Prostate gland (tissue), 2 donors: ENCODE measurements at regions not wholly inside any gene's neighbourhood (a gene's known extent, or its start where the extent isn't known, plus 50 kb on each side); places are given as distances from the start of the nearest gene placed in this dataset.
"Not testable (repeated sequence)": the region's sequence is repeated elsewhere in the genome, so short reads cannot be mapped to it uniquely, and the experiment has no call there.

Experiments used
- DNase-seq: peaks from one replicate; pipeline ENCODE4 v3.0.0-alpha.2; 2019; ENCODE audit warnings: low spot score
- H3K27ac ChIP-seq, 2 donors: fragments of 200-600 bp; sonication (generic); 2 replicates each; pipeline ENCODE4 v1.5.1; 2017 to 2019
- H3K27me3 ChIP-seq: fragments of 200-600 bp; sonication (generic); replicated peaks from 2 replicates; pipeline ENCODE4 v1.5.1; 2019; ENCODE audit not compliant: insufficient read depth
- H3K36me3 ChIP-seq, 2 donors: fragments of 200-600 bp; sonication (generic); 1 replicate in 1 of 2; 2 replicates in 1 of 2; pipeline versions ENCODE4 v1.5.1 to v1.8.1; 2017 to 2019
- H3K4me1 ChIP-seq: fragments of 200-600 bp; sonication (generic); replicated peaks from 2 replicates; pipeline ENCODE4 v1.5.1; 2019
- H3K4me3 ChIP-seq, 2 donors: fragments of 200-600 bp; sonication (generic); 2 replicates each; pipeline ENCODE4 v1.5.1; 2017 to 2019
- H3K9me3 ChIP-seq: fragments of 200-600 bp; sonication (generic); 2 replicates; pipeline ENCODE4 v1.5.1; 2017
- CTCF ChIP-seq, 4 experiments: fragments of 200-600 bp in 2 of 4; fragments of 450-650 bp in 2 of 4; sonication (generic) in 2 of 4; IDR thresholded peaks; 1 replicate in 3 of 4; 2 replicates in 1 of 4; pipeline ENCODE4 v1.5.1; 2016 to 2019; ENCODE audit warnings: antibody characterized with exemption in 4 of 4, mild to moderate bottlenecking in 2 of 4, moderate library complexity in 2 of 4
- POLR2A ChIP-seq: fragments of 450-650 bp; IDR thresholded peaks from one replicate; pipeline ENCODE4 v1.6.1; 2016; ENCODE audit warnings: antibody characterized with exemption, mild to moderate bottlenecking
- POLR2AphosphoS5 ChIP-seq: sonication (generic); formaldehyde crosslinking; IDR thresholded peaks from one replicate; pipeline ENCODE4 v1.6.1; 2017; ENCODE audit warnings: antibody characterized with exemption
- WGBS: methylation state at CpG from one replicate; pipeline ENCODE4 v1.1.5; 2018; 5-methylcytosine and 5-hydroxymethylcytosine counted together
- intact Hi-C: fragments of 100-400 bp; cut with DNase I; formaldehyde crosslinking; loops from one replicate; pipeline ENCODE4 v1.14.2; 2022

GRCh38 chrX:94831364-94831763 is 1157.4 kb downstream of the FAM133A start:
- intact Hi-C loops = no loop called here
- Histone ChIP-seq H3K36me3 (no peaks in the 10 kb centered on the region), H3K27me3 (no peaks in the 10 kb centered on the region), H3K9me3 (no peaks in the 10 kb centered on the region), H3K4me3 (no peak overlapping the region), H3K27ac (no peak overlapping the region), H3K4me1 (no peaks in the 10 kb centered on the region)
- TF ChIP-seq POLR2A (no peak), CTCF (IDR thresholded peaks at IDR 0.05) (no peak), POLR2AphosphoS5 (no peak)
- no peak for DNase-seq

DNA sequence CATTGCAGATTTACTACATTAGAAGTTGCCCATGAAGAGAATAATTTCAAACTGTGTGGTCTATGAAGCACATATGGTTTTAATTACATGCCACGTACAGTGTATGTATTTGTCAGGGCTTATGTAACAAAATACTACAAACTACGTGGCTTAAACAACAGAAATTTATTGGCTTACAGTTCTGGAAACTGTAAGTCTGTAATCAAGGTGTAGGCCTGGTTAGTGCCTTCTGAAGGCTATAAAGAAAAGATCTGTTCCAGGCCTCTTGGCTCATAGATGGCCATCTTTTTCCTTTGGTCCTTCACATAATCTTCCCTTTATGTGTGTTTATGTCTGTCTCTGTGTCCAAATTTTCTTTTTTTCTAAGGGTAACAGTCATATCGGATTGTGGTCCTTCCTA is 1160.2 kb downstream of the FAM133A start:
- Histone ChIP-seq H3K27ac (no peak overlapping the region), H3K4me1 (no peaks in the 10 kb centered on the region), H3K4me3 (no peak overlapping the region), H3K9me3 (no peaks in the 10 kb centered on the region), H3K27me3 (no peaks in the 10 kb centered on the region), H3K36me3 (no peaks in the 10 kb centered on the region)
- intact Hi-C loops = no loop called here
- 45% methylated on average over 3 of the region's 3 CpGs for WGBS
- DNase-seq = no peak
- TF ChIP-seq CTCF (IDR thresholded peaks at IDR 0.05) (no peak), POLR2AphosphoS5 (no peak), POLR2A (no peak)

- intact Hi-C loops = no loop called here
- Histone ChIP-seq H3K4me3 (no peak overlapping the region), H3K36me3 (no peaks in the 10 kb centered on the region), H3K9me3 (no peaks in the 10 kb centered on the region), H3K27me3 (no peaks in the 10 kb centered on the region), H3K27ac (no peak overlapping the region), H3K4me1 (no peaks in the 10 kb centered on the region)
- no peak for DNase-seq
- TF ChIP-seq POLR2A = no peak
- no peak for TF ChIP-seq POLR2AphosphoS5
- TF ChIP-seq CTCF (IDR thresholded peaks at IDR 0.05) = no peak
Measured at GRCh38 chrX:94850811-94851210, 1176.8 kb downstream of the FAM133A start.

DNA sequence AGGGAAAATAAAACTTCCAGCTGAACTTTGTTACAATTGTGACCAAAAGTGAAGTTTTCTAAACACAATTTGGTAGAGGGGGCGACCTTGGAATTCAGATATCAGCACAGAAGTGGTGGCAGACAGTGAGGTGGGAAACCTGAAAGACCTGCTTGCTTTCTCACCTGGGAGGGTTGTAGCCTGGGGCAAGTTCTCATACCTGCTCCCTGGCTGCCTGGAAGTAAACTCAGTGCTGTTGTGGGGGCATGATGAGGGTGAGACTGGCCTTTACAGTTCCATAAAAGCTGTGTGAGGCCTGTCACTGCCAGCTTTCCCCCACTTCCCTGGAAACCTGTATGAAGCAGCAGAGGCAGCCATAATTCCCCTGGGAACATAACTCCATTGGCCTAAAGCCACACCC is 1180.2 kb downstream of the FAM133A start:
- intact Hi-C loops = no loop called here
- Histone ChIP-seq H3K4me3 (no peak overlapping the region), H3K4me1 (no peaks in the 10 kb centered on the region), H3K27ac (no peak overlapping the region), H3K27me3 (no peaks in the 10 kb centered on the region), H3K36me3 (no peaks in the 10 kb centered on the region), H3K9me3 (no peaks in the 10 kb centered on the region)
- TF ChIP-seq POLR2A = no peak
- TF ChIP-seq POLR2AphosphoS5 = no peak
- no peak for TF ChIP-seq CTCF (IDR thresholded peaks at IDR 0.05)
- WGBS = 17% methylated on average over 1 of the region's 1 CpG
- no peak for DNase-seq

- DNase-seq, H3K36me3 ChIP-seq, H3K4me3 ChIP-seq, H3K9me3 ChIP-seq, H3K4me1 ChIP-seq, H3K27ac ChIP-seq, H3K27me3 ChIP-seq, intact Hi-C loops: not testable (repeated sequence)
- 56% methylated on average over 5 of the region's 19 CpGs for WGBS
Measured at GRCh38 chrX:94862470-94862869, 1188.5 kb downstream of the FAM133A start.

DNA sequence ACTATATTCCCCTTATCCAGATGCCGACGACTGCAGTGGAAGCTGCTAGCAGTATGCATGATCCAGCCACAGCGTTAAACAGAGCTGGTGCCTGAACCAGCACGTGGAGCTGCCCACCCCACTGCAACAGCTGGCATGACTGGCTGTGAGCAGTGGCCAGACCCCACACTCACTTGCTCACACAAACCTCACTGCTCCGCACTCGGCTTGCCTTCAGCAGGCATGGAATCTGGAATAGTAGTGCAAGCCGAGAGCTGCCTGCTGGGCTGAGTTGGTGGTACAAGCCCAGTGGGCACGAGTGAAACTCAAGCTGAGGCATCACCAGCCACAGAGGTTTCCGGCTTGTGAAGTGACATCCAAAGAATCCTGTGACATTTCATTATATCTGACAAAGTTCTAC is 1197.6 kb downstream of the FAM133A start:
- no peaks in the 10 kb centered on the region for H3K4me1 ChIP-seq
- no peak for DNase-seq
- no peaks in the 10 kb centered on the region for H3K27me3 ChIP-seq
- H3K27ac ChIP-seq = no peak overlapping the region
- no peaks in the 10 kb centered on the region for H3K36me3 ChIP-seq
- TF ChIP-seq CTCF (IDR thresholded peaks at IDR 0.05) (no peak), POLR2AphosphoS5 (no peak), POLR2A (no peak)
- H3K4me3 ChIP-seq = no peak overlapping the region
- H3K9me3 ChIP-seq = no peaks in the 10 kb centered on the region
- intact Hi-C loops = no loop called here
- WGBS = 97% methylated on average over 5 of the region's 9 CpGs
